K562 (cell line): ENCODE measurements at regions not wholly inside any gene's neighbourhood (a gene's known extent, or its start where the extent isn't known, plus 50 kb on each side); places are given as distances from the start of the nearest gene placed in this dataset.

Experiments used
- ATAC-seq: fragments of 200-7000 bp; cut with Tn5 transposase; 3 replicates; pipeline ENCODE4 v1.9.1; 2020; ENCODE audit warnings: moderate library complexity
- BruUV-seq: library from RNA; stranded (reverse); fragments of 400-500 nt; replicated peaks from 2 replicates; lab custom pipeline; 2021; lab: Mats Ljungman, UMichigan
- CTCF ChIA-PET: fragments of 300-600 bp; formaldehyde crosslinking; extraction: SDS; loops from one replicate; lab custom pipeline; 2021; ENCODE audit warnings: low intra/inter-chr PET ratio; lab: Yijun Ruan, JAX
- POLR2A ChIA-PET: fragments of 300-600, 350-650 bp; sonication (Branson Sonifier 250); formaldehyde crosslinking; extraction: SDS; loops from one replicate; lab custom pipeline; 2021; ENCODE audit warnings: antibody characterized with exemption, inconsistent platforms; lab: Yijun Ruan, JAX
- DNase-seq, 4 experiments: peaks; one replicate each; pipeline versions ENCODE4 v3.0.0 to v3.0.0-alpha.2; 2011 to 2018; ENCODE audit warnings: low spot score in 3 of 4, mixed read lengths in 3 of 4; ENCODE audit errors: extremely low read depth in 1 of 4
- FAIRE-seq: peaks from 2 replicates; lab custom pipeline; 2011; peaks lifted over from hg19 to GRCh38; lab: Jason Lieb, UNC
- H2AFZ ChIP-seq: 2 replicates; pipeline ENCODE4 v1.6.0; 2011; ENCODE audit warnings: low read depth, low read length, control low read depth, inconsistent platforms
- H3K27ac ChIP-seq: fragments of 200-600 bp; 3 replicates; pipeline ENCODE4 v1.8.0; 2011; ENCODE audit warnings: low read depth, mild to moderate bottlenecking, control low read depth, inconsistent platforms, low read length, moderate library complexity, mixed read lengths; ENCODE audit errors: extremely low read depth
- H3K27me3 ChIP-seq, 2 experiments: fragments of 300-600 bp in 1 of 2; 2 replicates in 1 of 2; 3 replicates in 1 of 2; pipeline versions ENCODE4 v1.6.0 to v1.8.0; 2011; ENCODE audit warnings: inconsistent platforms in 2 of 2, low read length in 2 of 2, mild to moderate bottlenecking in 1 of 2, mixed read lengths in 1 of 2, moderate library complexity in 1 of 2; ENCODE audit not compliant: control insufficient read depth in 2 of 2, insufficient read depth in 2 of 2
- H3K36me3 ChIP-seq: fragments of 300-600 bp; 3 replicates; pipeline ENCODE4 v1.8.0; 2011; ENCODE audit warnings: mild to moderate bottlenecking, low read length, inconsistent platforms; ENCODE audit not compliant: control insufficient read depth, insufficient read depth
- H3K4me1 ChIP-seq, 2 experiments: fragments of 200-600 bp in 1 of 2; replicated peaks in 1 of 2; 2 replicates in 1 of 2; 3 replicates in 1 of 2; pipeline versions ENCODE4 v1.5.1 to v1.8.0; 2011; ENCODE audit warnings: inconsistent platforms in 2 of 2, low read length in 2 of 2, mild to moderate bottlenecking in 1 of 2, mixed read lengths in 1 of 2, moderate library complexity in 1 of 2; ENCODE audit not compliant: control insufficient read depth in 2 of 2, insufficient read depth in 2 of 2
- H3K4me2 ChIP-seq: 2 replicates; pipeline ENCODE4 v1.6.1; 2011; ENCODE audit warnings: low read length, control low read depth, inconsistent platforms, mixed read lengths; ENCODE audit not compliant: insufficient read depth
- H3K4me3 ChIP-seq: fragments of 200-600 bp; sonication (generic), shearing (Covaris generic); 2 replicates; pipeline ENCODE4 v1.5.1; 2016; ENCODE audit warnings: control low read depth, inconsistent platforms
- H3K79me2 ChIP-seq: fragments of 200-600 bp; 3 replicates; pipeline ENCODE4 v1.8.0; 2011; ENCODE audit warnings: low read length, inconsistent platforms; ENCODE audit not compliant: control insufficient read depth, insufficient read depth
- H3K9ac ChIP-seq, 2 experiments: 2 replicates each; pipeline versions ENCODE4 v1.6.0 to v1.6.1; 2011; ENCODE audit warnings: low read depth in 2 of 2, low read length in 2 of 2, control low read depth in 1 of 2, inconsistent platforms in 1 of 2, mild to moderate bottlenecking in 1 of 2, mixed read lengths in 1 of 2; ENCODE audit not compliant: insufficient read depth in 1 of 2
- H3K9me1 ChIP-seq: one replicate; pipeline ENCODE4 v1.6.0; 2011; ENCODE audit warnings: inconsistent platforms, mild to moderate bottlenecking, low read length, moderate library complexity; ENCODE audit not compliant: control insufficient read depth, insufficient read depth
- H3K9me3 ChIP-seq: replicated peaks from 2 replicates; pipeline ENCODE4 v1.5.1; 2011; ENCODE audit warnings: low read depth, low read length, inconsistent platforms; ENCODE audit not compliant: control insufficient read depth, insufficient read depth
- H4K20me1 ChIP-seq: replicated peaks from 2 replicates; pipeline ENCODE4 v1.6.1; 2011; ENCODE audit warnings: low read length, inconsistent platforms, mixed read lengths; ENCODE audit not compliant: control insufficient read depth, insufficient read depth
- CC2D1A ChIP-seq: fragments of 450-650 bp; IDR thresholded peaks from 2 replicates; pipeline ENCODE4 v1.6.1; 2017; ENCODE audit warnings: mild to moderate bottlenecking
- GATAD2B ChIP-seq: fragments of 450-650 bp; IDR thresholded peaks from 2 replicates; pipeline ENCODE4 v1.6.1; 2017; ENCODE audit warnings: mild to moderate bottlenecking, borderline replicate concordance
- GTF2F1 ChIP-seq: IDR thresholded peaks from 2 replicates; pipeline ENCODE4 v1.6.1; 2011; ENCODE audit warnings: low read depth, low read length, improper control_type of control experiment
- ILK ChIP-seq: fragments of 450-650 bp; IDR thresholded peaks from 2 replicates; pipeline ENCODE4 v1.6.1; 2016; ENCODE audit warnings: missing genetic modification characterization, low read depth, mild to moderate bottlenecking, missing compliant biosample characterization, moderate library complexity, borderline replicate concordance
- NONO ChIP-seq, 2 experiments: fragments of 200-400 bp in 1 of 2; fragments of 450-650 bp in 1 of 2; formaldehyde crosslinking in 1 of 2; IDR thresholded peaks; 2 replicates each; pipeline ENCODE4 v1.6.1; 2017; ENCODE audit warnings: low read depth in 2 of 2, mild to moderate bottlenecking in 2 of 2, moderate library complexity in 2 of 2, low read length in 1 of 2
- RBM17 ChIP-seq: fragments of 200-400 bp; formaldehyde crosslinking; IDR thresholded peaks from 2 replicates; pipeline ENCODE4 v1.6.1; 2017; ENCODE audit warnings: low read depth, mild to moderate bottlenecking, low read length, borderline replicate concordance
- SAP30 ChIP-seq: fragments of 200-600 bp; sonication (generic); IDR thresholded peaks from 2 replicates; pipeline ENCODE4 v1.6.1; 2012; ENCODE audit warnings: borderline replicate concordance, low read depth, mild to moderate bottlenecking, moderate library complexity, low read length, control low read depth, inconsistent platforms; ENCODE audit not compliant: insufficient read depth, poor library complexity, severe bottlenecking
- SMAD1 ChIP-seq: fragments of 150-350 bp; IDR thresholded peaks from 2 replicates; pipeline ENCODE4 v1.6.1; 2014; ENCODE audit warnings: low read length, low read depth; ENCODE audit not compliant: partially characterized antibody
- SUPT5H ChIP-seq: fragments of 450-650 bp; IDR thresholded peaks from 2 replicates; pipeline ENCODE4 v1.6.1; 2016
- ZFP36 ChIP-seq: fragments of 150-350 bp; IDR thresholded peaks from 2 replicates; pipeline ENCODE4 v1.6.1; 2018; ENCODE audit warnings: low read length, low read depth; ENCODE audit not compliant: partially characterized antibody
- ZNF79 ChIP-seq: fragments of 250-450 bp; sonication (Bioruptor Pico); IDR thresholded peaks from 2 replicates; pipeline ENCODE4 v1.4.0; 2020; ENCODE audit warnings: low read depth, mild to moderate bottlenecking, moderate library complexity
- WGBS: fragments of 100-300 bp; shearing (Covaris generic); methylation state at CpG from one replicate; pipeline ENCODE4 v1.1.6; 2016; ENCODE audit warnings: low coverage, mixed read lengths; ENCODE audit not compliant: insufficient coverage; ENCODE audit errors: missing lambda C conversion rate; 5-methylcytosine and 5-hydroxymethylcytosine counted together
- in situ Hi-C: fragments of 300-500 bp; cut with MboI; formaldehyde crosslinking; loops from 4 replicates; pipeline ENCODE4 v1.15.0; 2018; ENCODE audit warnings: inconsistent platforms, mixed read lengths
- intact Hi-C: fragments of 100-400 bp; cut with micrococcal nuclease; formaldehyde crosslinking; loops from 2 replicates; pipeline ENCODE4 v1.14.2; 2022
- TF ChIP-seq, protein P1 (sequence below): sonication (generic); formaldehyde crosslinking; IDR thresholded peaks from 2 replicates; pipeline ENCODE4 v1.5.0; 2020; ENCODE audit warnings: missing genetic modification reagents
- TF ChIP-seq, protein P2 (sequence below): fragments of 450-650 bp; formaldehyde crosslinking; IDR thresholded peaks from 2 replicates; pipeline ENCODE4 v1.4.0; 2022; ENCODE audit warnings: missing genetic modification characterization
- TF ChIP-seq, protein P3 (sequence below): fragments of 450-650 bp; IDR thresholded peaks from 2 replicates; pipeline ENCODE4 v1.7.0; 2016; ENCODE audit warnings: borderline replicate concordance

DNA sequence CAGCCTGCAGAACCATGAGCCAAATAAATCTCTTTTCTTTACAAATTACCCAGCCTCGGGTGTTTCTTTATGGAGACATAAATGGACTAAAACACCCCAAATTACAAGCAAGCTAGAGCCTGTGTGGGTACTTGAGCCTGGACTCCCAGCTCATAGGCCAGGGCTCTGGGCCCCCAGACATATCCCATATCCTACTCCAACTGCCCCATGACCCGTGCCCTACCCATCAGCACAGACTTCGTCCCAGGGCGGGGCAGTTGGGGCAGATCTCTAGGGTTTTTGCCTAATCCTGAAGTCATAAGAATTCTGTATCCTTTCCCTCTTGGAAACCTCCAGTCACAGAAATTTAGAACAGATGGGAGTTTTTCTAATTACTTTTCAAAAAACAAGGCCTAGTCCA lies 90.7 kb downstream of the DDX1 start:
- whole genome bisulfite sequencing = 3% methylated on average over 4 of the region's 4 CpGs
- in situ Hi-C loops = no loop called here
- Histone ChIP-seq H4K20me1 (no peaks in the 10 kb centered on the region), H2AFZ (no peak overlapping the region), H3K4me1 (no peaks in the 10 kb centered on the region), H3K4me3 (no peak overlapping the region), H3K27me3 (peaks cover 6 to 18% of the 10 kb centered on the region in 2 experiments; a peak in 4 of 5 replicates), H3K9me3 (0 out of 2 replicates have a peak, but pooled peaks cover 3% of the 10 kb centered on the region), H3K4me2 (no peak overlapping the region), H3K9me1 (no peaks in the 10 kb centered on the region), H3K79me2 (no peaks in the 10 kb centered on the region), H3K36me3 (no peaks in the 10 kb centered on the region)
- DNase-seq (no peak), FAIRE-seq (no peak), ATAC-seq (no peak)
- BruUV-seq = no TSS peak
- POLR2A ChIA-PET = interaction anchor here (0.7 kb wide), 1 partner anchor 114 kb away, joined by 3 read pairs; no protein-coding TSS in a partner anchor
- CTCF ChIA-PET = no interaction called here
- intact Hi-C loops = no loop called here
- TF ChIP-seq, protein P1, sequence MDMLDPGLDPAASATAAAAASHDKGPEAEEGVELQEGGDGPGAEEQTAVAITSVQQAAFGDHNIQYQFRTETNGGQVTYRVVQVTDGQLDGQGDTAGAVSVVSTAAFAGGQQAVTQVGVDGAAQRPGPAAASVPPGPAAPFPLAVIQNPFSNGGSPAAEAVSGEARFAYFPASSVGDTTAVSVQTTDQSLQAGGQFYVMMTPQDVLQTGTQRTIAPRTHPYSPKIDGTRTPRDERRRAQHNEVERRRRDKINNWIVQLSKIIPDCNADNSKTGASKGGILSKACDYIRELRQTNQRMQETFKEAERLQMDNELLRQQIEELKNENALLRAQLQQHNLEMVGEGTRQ = no peak
- TF ChIP-seq ILK (tag) (no peak), ZFP36 (no peak), SMAD1 (no peak), CC2D1A (no peak), ZNF79 (CRISPR knock-in tag) (no peak), GTF2F1 (no peak), SAP30 (no peak), GATAD2B (no peak), NONO (IDR thresholded peaks at IDR 0.05; ENCODE audit: low read depth in 2 of 2, low read length in 1 of 2) (no peak), SUPT5H (no peak), RBM17 (no peak)
- TF ChIP-seq, protein P2, sequence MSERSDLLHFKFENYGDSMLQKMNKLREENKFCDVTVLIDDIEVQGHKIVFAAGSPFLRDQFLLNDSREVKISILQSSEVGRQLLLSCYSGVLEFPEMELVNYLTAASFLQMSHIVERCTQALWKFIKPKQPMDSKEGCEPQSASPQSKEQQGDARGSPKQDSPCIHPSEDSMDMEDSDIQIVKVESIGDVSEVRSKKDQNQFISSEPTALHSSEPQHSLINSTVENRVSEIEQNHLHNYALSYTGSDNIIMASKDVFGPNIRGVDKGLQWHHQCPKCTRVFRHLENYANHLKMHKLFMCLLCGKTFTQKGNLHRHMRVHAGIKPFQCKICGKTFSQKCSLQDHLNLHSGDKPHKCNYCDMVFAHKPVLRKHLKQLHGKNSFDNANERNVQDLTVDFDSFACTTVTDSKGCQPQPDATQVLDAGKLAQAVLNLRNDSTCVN = no peak
- TF ChIP-seq, protein P3, sequence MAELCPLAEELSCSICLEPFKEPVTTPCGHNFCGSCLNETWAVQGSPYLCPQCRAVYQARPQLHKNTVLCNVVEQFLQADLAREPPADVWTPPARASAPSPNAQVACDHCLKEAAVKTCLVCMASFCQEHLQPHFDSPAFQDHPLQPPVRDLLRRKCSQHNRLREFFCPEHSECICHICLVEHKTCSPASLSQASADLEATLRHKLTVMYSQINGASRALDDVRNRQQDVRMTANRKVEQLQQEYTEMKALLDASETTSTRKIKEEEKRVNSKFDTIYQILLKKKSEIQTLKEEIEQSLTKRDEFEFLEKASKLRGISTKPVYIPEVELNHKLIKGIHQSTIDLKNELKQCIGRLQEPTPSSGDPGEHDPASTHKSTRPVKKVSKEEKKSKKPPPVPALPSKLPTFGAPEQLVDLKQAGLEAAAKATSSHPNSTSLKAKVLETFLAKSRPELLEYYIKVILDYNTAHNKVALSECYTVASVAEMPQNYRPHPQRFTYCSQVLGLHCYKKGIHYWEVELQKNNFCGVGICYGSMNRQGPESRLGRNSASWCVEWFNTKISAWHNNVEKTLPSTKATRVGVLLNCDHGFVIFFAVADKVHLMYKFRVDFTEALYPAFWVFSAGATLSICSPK = no peak
- TF ChIP-seq, all 486 proteins: peak for 0
- Histone ChIP-seq H3K27ac (no peak overlapping the region), H3K9ac (no peak overlapping the region)
